Spleen (tissue), 11 donors: ENCODE measurements at regions not wholly inside any gene's neighbourhood (a gene's known extent, or its start where the extent isn't known, plus 50 kb on each side); places are given as distances from the start of the nearest gene placed in this dataset.

Source experiments
- DNase-seq: peaks from one replicate; pipeline ENCODE4 v3.0.0-alpha.2; 2020
- H3K27ac ChIP-seq, 8 donors: fragments of 200-600 bp; sonication (generic) in 7 of 8; 1 replicate in 4 of 8; 2 replicates in 4 of 8; pipeline versions ENCODE4 v1.5.0 to v1.8.0; 2016 to 2021; ENCODE audit warnings: inconsistent platforms in 4 of 8, mild to moderate bottlenecking in 4 of 8, moderate library complexity in 1 of 8
- H3K27me3 ChIP-seq, 7 donors: fragments of 200-600 bp; sonication (generic) in 6 of 7; replicated peaks in 1 of 7; 1 replicate in 4 of 7; 2 replicates in 3 of 7; pipeline versions ENCODE4 v1.5.0 to v1.8.0; 2016 to 2021; ENCODE audit warnings: inconsistent platforms in 3 of 7, mild to moderate bottlenecking in 1 of 7
- H3K36me3 ChIP-seq, 6 donors: fragments of 200-600 bp; sonication (generic) in 5 of 6; 1 replicate in 4 of 6; 2 replicates in 2 of 6; pipeline versions ENCODE4 v1.5.0 to v1.8.0; 2016 to 2021; ENCODE audit warnings: inconsistent platforms in 2 of 6
- H3K4me1 ChIP-seq, 6 donors: fragments of 200-600 bp; sonication (generic) in 5 of 6; 1 replicate in 3 of 6; 2 replicates in 3 of 6; pipeline versions ENCODE4 v1.5.0 to v1.8.0; 2016 to 2021; ENCODE audit warnings: inconsistent platforms in 3 of 6
- H3K4me3 ChIP-seq, 8 donors: fragments of 200-600 bp; sonication (generic) in 7 of 8; 1 replicate in 4 of 8; 2 replicates in 4 of 8; pipeline versions ENCODE4 v1.5.0 to v1.8.0; 2016 to 2021; ENCODE audit warnings: inconsistent platforms in 4 of 8, mild to moderate bottlenecking in 4 of 8, moderate library complexity in 2 of 8
- H3K9me3 ChIP-seq, 8 donors: fragments of 200-600 bp; sonication (generic) in 7 of 8; 1 replicate in 4 of 8; 2 replicates in 4 of 8; pipeline versions ENCODE4 v1.5.0 to v1.8.0; 2016 to 2021; ENCODE audit warnings: inconsistent platforms in 4 of 8
- CTCF ChIP-seq, 11 experiments: fragments of 200-600 bp in 7 of 11; fragments of 450-650 bp in 4 of 11; sonication (generic) in 4 of 11; IDR thresholded peaks in 8 of 11; conservative IDR thresholded peaks in 3 of 11; 1 replicate in 7 of 11; 2 replicates in 4 of 11; pipeline versions ENCODE4 v1.4.0 to v1.8.0; 2016 to 2021; ENCODE audit warnings: antibody characterized with exemption in 11 of 11, inconsistent platforms in 4 of 11, mild to moderate bottlenecking in 1 of 11
- POLR2A ChIP-seq, 3 donors: fragments of 450-650 bp; IDR thresholded peaks; one replicate each; pipeline ENCODE4 v1.5.1; 2017; ENCODE audit warnings: antibody characterized with exemption in 3 of 3, mild to moderate bottlenecking in 1 of 3
- POLR2AphosphoS5 ChIP-seq, 3 donors: sonication (generic); formaldehyde crosslinking; IDR thresholded peaks; one replicate each; pipeline ENCODE4 v1.5.1; 2017; ENCODE audit warnings: antibody characterized with exemption in 3 of 3
- WGBS, 5 donors: extraction: QIAGEN DNeasy Blood & Tissue Kit in 3 of 5; methylation state at CpG; one replicate each; pipeline versions ENCODE4 v1.1.5 to v1.1.7; 2013 to 2018; 5-methylcytosine and 5-hydroxymethylcytosine counted together
- intact Hi-C: fragments of 100-400 bp; cut with DNase I; formaldehyde crosslinking; loops from one replicate; pipeline ENCODE4 v1.15.0; 2023; ENCODE audit warnings: low total_unique reads
- donor health status: healthy with polysubstance abuse.
- donor health status: DM: no; HTN: no; CAD: no; lungs with moderate emphysema.
- donor health status: DM: no; HTN: no; CAD: no.
- donor health status: Bipolar disorder and iron deficiency.
- donor health status: healthy.
- donor health status: DM: no; HTN: no; CAD: no.
- donor health status: DM: yes; HTN: yes; CAD: no.

GRCh38 chr2:53512071-53512826, 255.4 kb upstream of the CHAC2 start:
- H3K4me3 ChIP-seq, result no peak overlapping the region
- peaks cover 0 to 6% (median 0%) of the 10 kb centered on the region in 6 donors for H3K4me1 ChIP-seq
- no peaks in the 10 kb centered on the region for H3K36me3 ChIP-seq
- no peak for TF ChIP-seq POLR2A (IDR thresholded peaks at IDR 0.05)
- TF ChIP-seq CTCF (IDR thresholded peaks at IDR 0.05 in 8 of 11, conservative IDR thresholded peaks at IDR 0.05 in 3 of 11), result no peak
- TF ChIP-seq POLR2AphosphoS5 (IDR thresholded peaks at IDR 0.05), result no peak
- no peak for DNase-seq
- H3K27ac ChIP-seq, result no peak overlapping the region
- intact Hi-C loops, result no loop called here
- H3K27me3 ChIP-seq, result no peaks in the 10 kb centered on the region
- H3K9me3 ChIP-seq, result no peaks in the 10 kb centered on the region
- WGBS, 5 donors, result 69 to 85% (median 77%) methylated on average over 4 of the region's 4 CpGs

GRCh38 chr2:53511549-53511948, 256.1 kb upstream of the CHAC2 start:
- H3K36me3 ChIP-seq, result no peaks in the 10 kb centered on the region
- 84 to 95% (median 90%) methylated on average over 4 of the region's 4 CpGs for WGBS, 5 donors
- peaks cover 0 to 6% (median 0%) of the 10 kb centered on the region in 6 donors for H3K4me1 ChIP-seq
- H3K9me3 ChIP-seq, result no peaks in the 10 kb centered on the region
- TF ChIP-seq CTCF (IDR thresholded peaks at IDR 0.05 in 8 of 11, conservative IDR thresholded peaks at IDR 0.05 in 3 of 11), result no peak
- TF ChIP-seq POLR2AphosphoS5 (IDR thresholded peaks at IDR 0.05), result no peak
- no peak for TF ChIP-seq POLR2A (IDR thresholded peaks at IDR 0.05)
- H3K27me3 ChIP-seq, result no peaks in the 10 kb centered on the region
- no peak for DNase-seq
- no peak overlapping the region for H3K4me3 ChIP-seq
- intact Hi-C loops, result no loop called here
- H3K27ac ChIP-seq, result no peak overlapping the region

- Histone ChIP-seq H3K36me3 (no peaks in the 10 kb centered on the region), H3K9me3 (no peaks in the 10 kb centered on the region), H3K27me3 (no peaks in the 10 kb centered on the region), H3K27ac (no peak overlapping the region), H3K4me1 (no peaks in the 10 kb centered on the region), H3K4me3 (no peak overlapping the region)
- TF ChIP-seq POLR2A (IDR thresholded peaks at IDR 0.05) (no peak), POLR2AphosphoS5 (IDR thresholded peaks at IDR 0.05) (no peak), CTCF (IDR thresholded peaks at IDR 0.05 in 8 of 11, conservative IDR thresholded peaks at IDR 0.05 in 3 of 11) (no peak)
- WGBS, 5 donors, result 69 to 75% (median 73%) methylated on average over 4 of the region's 4 CpGs
- DNase-seq, result no peak
- intact Hi-C loops, result no loop called here
Observed at GRCh38 chr2:53510401-53510800, 257.2 kb upstream of the CHAC2 start.

GRCh38 chr2:53509831-53510388, 257.7 kb upstream of the CHAC2 start:
- Histone ChIP-seq H3K4me3 (no peak overlapping the region), H3K4me1 (no peaks in the 10 kb centered on the region), H3K9me3 (no peaks in the 10 kb centered on the region), H3K36me3 (no peaks in the 10 kb centered on the region), H3K27ac (no peak overlapping the region), H3K27me3 (no peaks in the 10 kb centered on the region)
- intact Hi-C loops, result no loop called here
- DNase-seq, result no peak
- WGBS, 5 donors, result 75 to 86% (median 77%) methylated on average over 9 of the region's 9 CpGs
- TF ChIP-seq POLR2A (IDR thresholded peaks at IDR 0.05), result no peak
- no peak for TF ChIP-seq POLR2AphosphoS5 (IDR thresholded peaks at IDR 0.05)
